ENCODE measurements at regions not wholly inside any gene's neighbourhood (a gene's known extent, or its start where the extent isn't known, plus 50 kb on each side); places are given as distances from the start of the nearest gene placed in this dataset.

DNA sequence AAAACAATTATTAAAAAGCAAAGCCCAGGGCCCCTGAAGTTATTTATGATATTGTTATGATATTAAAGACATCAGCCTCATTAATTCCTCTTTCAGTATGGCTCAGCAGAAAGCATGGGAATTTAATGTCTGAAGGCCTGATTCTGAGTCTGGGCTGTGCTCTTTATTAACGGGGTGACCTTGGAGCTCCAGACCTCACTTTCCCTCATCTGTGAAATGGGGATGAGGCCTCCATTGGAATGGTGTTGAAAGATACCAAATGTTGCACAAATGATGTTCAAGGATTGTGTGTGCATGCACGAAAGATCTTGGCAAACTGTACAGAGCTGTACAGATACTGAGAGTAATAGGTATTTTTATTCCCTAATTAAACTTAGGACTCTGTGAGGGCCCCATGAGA lies 92.3 kb upstream of the PCBD1 start:
- intact Hi-C loops (cut with micrococcal nuclease), result no loop called here
- TF ChIP-seq, protein P1, sequence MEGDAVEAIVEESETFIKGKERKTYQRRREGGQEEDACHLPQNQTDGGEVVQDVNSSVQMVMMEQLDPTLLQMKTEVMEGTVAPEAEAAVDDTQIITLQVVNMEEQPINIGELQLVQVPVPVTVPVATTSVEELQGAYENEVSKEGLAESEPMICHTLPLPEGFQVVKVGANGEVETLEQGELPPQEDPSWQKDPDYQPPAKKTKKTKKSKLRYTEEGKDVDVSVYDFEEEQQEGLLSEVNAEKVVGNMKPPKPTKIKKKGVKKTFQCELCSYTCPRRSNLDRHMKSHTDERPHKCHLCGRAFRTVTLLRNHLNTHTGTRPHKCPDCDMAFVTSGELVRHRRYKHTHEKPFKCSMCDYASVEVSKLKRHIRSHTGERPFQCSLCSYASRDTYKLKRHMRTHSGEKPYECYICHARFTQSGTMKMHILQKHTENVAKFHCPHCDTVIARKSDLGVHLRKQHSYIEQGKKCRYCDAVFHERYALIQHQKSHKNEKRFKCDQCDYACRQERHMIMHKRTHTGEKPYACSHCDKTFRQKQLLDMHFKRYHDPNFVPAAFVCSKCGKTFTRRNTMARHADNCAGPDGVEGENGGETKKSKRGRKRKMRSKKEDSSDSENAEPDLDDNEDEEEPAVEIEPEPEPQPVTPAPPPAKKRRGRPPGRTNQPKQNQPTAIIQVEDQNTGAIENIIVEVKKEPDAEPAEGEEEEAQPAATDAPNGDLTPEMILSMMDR (IDR thresholded peaks at IDR 0.05), result no peak
- Histone ChIP-seq H3K9me3 (ENCODE audit: control extremely low read depth in 1 of 3, control insufficient read depth in 2 of 3, insufficient read depth in 1 of 3, low read length in 2 of 3) (no peaks in the 10 kb centered on the region), H3K4me3 (ENCODE audit: control extremely low read depth in 1 of 5, extremely low read depth in 1 of 5, insufficient read depth in 1 of 5, low read depth in 2 of 5, low read length in 4 of 5) (no peak overlapping the region), H2AFZ (ENCODE audit: insufficient read depth, low read depth, low read length, poor library complexity, severe bottlenecking) (no peak overlapping the region), H3K27ac (ENCODE audit: low read length in 2 of 2) (no peak overlapping the region), H3K9ac (ENCODE audit: low read length) (no peak overlapping the region), H3K36me3 (replicated peaks in 1 of 2; ENCODE audit: control extremely low read depth in 1 of 2, control insufficient read depth in 1 of 2, extremely low read depth in 1 of 2, insufficient read depth in 2 of 2, low read length in 1 of 2) (no peaks in the 10 kb centered on the region), H3K4me1 (ENCODE audit: control insufficient read depth in 2 of 2, insufficient read depth in 2 of 2, low read length in 2 of 2) (peaks cover 5 to 9% of the 10 kb centered on the region in 2 donors), H3K27me3 (replicated peaks in 1 of 4; ENCODE audit: control extremely low read depth in 1 of 4, control insufficient read depth in 3 of 4, insufficient read depth in 4 of 4, low read length in 3 of 4) (no peaks in the 10 kb centered on the region), H3K4me2 (replicated peaks; ENCODE audit: low read depth, low read length, poor library complexity, severe bottlenecking) (no peak overlapping the region), H4K20me1 (ENCODE audit: control insufficient read depth, insufficient read depth, low read length, poor library complexity, severe bottlenecking) (no peaks in the 10 kb centered on the region), H3K79me2 (ENCODE audit: control insufficient read depth, insufficient read depth, low read length) (no peaks in the 10 kb centered on the region)
- peaks cover 12% of the 10 kb centered on the region for H3K4me1 Mint-ChIP-seq
- no peak for ATAC-seq (ENCODE audit: low read depth)
- no peak overlapping the region for H3K4me3 Mint-ChIP-seq
- H3K27me3 Mint-ChIP-seq, result peaks cover 10% of the 10 kb centered on the region
- POLR2A ChIA-PET, result no interaction called here
- CTCF ChIA-PET, result no interaction called here
- 100% methylated on average over 1 of the region's 2 CpGs for WGBS (ENCODE audit: insufficient coverage)
- no peak overlapping the region for H3K27ac Mint-ChIP-seq
- no peak for DNase-seq
- H3K9me3 Mint-ChIP-seq (ENCODE audit: insufficient read depth), result peaks cover 5% of the 10 kb centered on the region

DNA sequence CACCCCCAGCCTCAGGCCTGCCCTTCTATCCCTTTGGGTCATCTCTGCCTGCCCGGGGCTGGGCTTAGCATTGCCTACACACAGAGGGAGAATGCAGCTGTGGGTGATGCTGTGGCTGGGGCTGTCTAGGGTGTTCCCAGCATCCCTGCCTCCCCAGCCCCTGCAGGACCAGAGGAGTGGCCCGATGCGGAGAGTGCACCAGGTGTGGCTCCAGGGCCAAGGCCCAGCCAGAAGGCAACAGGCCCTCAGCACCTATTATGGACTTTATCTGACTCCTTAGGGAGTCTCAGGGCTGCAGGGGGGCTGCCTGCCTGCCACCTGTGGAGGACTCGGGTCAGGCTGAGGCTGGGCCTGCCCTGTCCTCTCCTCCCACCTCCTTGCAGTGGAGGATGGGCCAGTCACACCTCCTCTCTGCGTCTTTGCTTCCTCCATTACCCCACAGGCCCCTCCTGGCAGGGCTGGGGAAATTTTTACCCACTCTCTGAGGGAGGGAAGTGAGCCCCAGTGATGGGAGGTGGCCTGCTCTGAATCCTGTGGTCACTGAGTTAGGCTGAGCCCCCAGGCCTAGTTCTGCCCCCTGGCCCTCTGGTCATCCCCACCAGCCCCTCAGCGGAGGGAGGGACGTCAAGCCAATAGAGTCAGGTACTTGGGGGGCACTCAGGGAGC lies 92.9 kb upstream of the PCBD1 start:
- peaks cover 5 to 9% of the 10 kb centered on the region in 2 donors for H3K4me1 ChIP-seq (ENCODE audit: control insufficient read depth in 2 of 2, insufficient read depth in 2 of 2, low read length in 2 of 2)
- DNase-seq (no peak), ATAC-seq (ENCODE audit: low read depth) (no peak)
- H3K4me2 ChIP-seq (replicated peaks; ENCODE audit: low read depth, low read length, poor library complexity, severe bottlenecking), result no peak overlapping the region
- no peak overlapping the region for H3K4me3 Mint-ChIP-seq
- no peaks in the 10 kb centered on the region for H4K20me1 ChIP-seq (ENCODE audit: control insufficient read depth, insufficient read depth, low read length, poor library complexity, severe bottlenecking)
- ChIA-PET CTCF (no interaction called here), POLR2A (no interaction called here)
- no peak overlapping the region for H3K4me3 ChIP-seq (ENCODE audit: control extremely low read depth in 1 of 5, extremely low read depth in 1 of 5, insufficient read depth in 1 of 5, low read depth in 2 of 5, low read length in 4 of 5)
- WGBS (ENCODE audit: insufficient coverage), result 90% methylated on average over 5 of the region's 7 CpGs
- no peak for TF ChIP-seq EZH2 (IDR thresholded peaks at IDR 0.05; ENCODE audit: borderline replicate concordance, insufficient read depth, low read depth, low read length, poor library complexity, severe bottlenecking)
- TF ChIP-seq, protein P1 (IDR thresholded peaks at IDR 0.05), result no peak
- no peak overlapping the region for H3K9ac ChIP-seq (ENCODE audit: low read length)
- H3K36me3 ChIP-seq (replicated peaks in 1 of 2; ENCODE audit: control extremely low read depth in 1 of 2, control insufficient read depth in 1 of 2, extremely low read depth in 1 of 2, insufficient read depth in 2 of 2, low read length in 1 of 2), result no peaks in the 10 kb centered on the region
- H3K9me3 Mint-ChIP-seq (ENCODE audit: insufficient read depth), result peaks cover under 1% of the 10 kb centered on the region
- peak overlapping the region; percentile 78 for H2AFZ ChIP-seq (ENCODE audit: insufficient read depth, low read depth, low read length, poor library complexity, severe bottlenecking)
- H3K9me3 ChIP-seq (ENCODE audit: control extremely low read depth in 1 of 3, control insufficient read depth in 2 of 3, insufficient read depth in 1 of 3, low read length in 2 of 3), result no peaks in the 10 kb centered on the region
- no peak overlapping the region for H3K27ac ChIP-seq (ENCODE audit: low read length in 2 of 2)
- H3K27me3 Mint-ChIP-seq, result peaks cover 6% of the 10 kb centered on the region
- peaks cover 12% of the 10 kb centered on the region for H3K4me1 Mint-ChIP-seq
- H3K79me2 ChIP-seq (ENCODE audit: control insufficient read depth, insufficient read depth, low read length), result no peaks in the 10 kb centered on the region
- H3K27me3 ChIP-seq (replicated peaks in 1 of 4; ENCODE audit: control extremely low read depth in 1 of 4, control insufficient read depth in 3 of 4, insufficient read depth in 4 of 4, low read length in 3 of 4), result no peaks in the 10 kb centered on the region
- intact Hi-C loops (cut with micrococcal nuclease), result no loop called here
- no peak overlapping the region for H3K27ac Mint-ChIP-seq
